ENCODE measurements at regions not wholly inside any gene's neighbourhood (a gene's known extent, or its start where the extent isn't known, plus 50 kb on each side); places are given as distances from the start of the nearest gene placed in this dataset.

DNA sequence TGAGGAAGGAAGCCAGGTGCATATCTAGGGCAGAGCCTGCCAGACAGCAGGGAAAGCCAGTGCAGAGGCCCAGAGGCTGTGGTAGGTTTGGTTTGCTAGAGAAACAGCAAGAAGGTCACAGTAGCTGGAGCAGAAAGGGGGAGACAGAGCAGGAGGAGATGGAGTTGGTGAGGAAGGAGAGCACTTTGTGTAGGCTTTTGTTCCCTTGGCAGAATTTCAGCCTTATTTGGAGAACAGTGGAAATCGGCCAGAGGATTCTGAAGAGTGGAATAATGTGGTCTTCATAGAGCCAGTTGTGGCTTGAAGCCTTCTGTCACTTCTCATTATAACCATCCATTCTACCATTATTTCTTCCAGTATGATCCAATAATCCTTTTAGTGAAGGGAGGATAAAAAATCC, 212.9 kb upstream of the FAR2 start:
- TF ChIP-seq CTBP1 (IDR thresholded peaks at IDR 0.05; ENCODE audit: borderline replicate concordance) (no peak), HDGF (IDR thresholded peaks at IDR 0.05; ENCODE audit: borderline replicate concordance) (no peak), ELF4 (IDR thresholded peaks at IDR 0.05) (no peak), SP1 (IDR thresholded peaks at IDR 0.05) (no peak), ZNF384 (IDR thresholded peaks at IDR 0.05) (no peak), SUZ12 (IDR thresholded peaks at IDR 0.05) (no peak), FOXM1 (IDR thresholded peaks at IDR 0.05; ENCODE audit: borderline replicate concordance) (no peak), TARDBP (IDR thresholded peaks at IDR 0.05) (no peak), NFRKB (IDR thresholded peaks at IDR 0.05) (no peak), FOXA1 (IDR thresholded peaks at IDR 0.05) (no peak), BHLHE40 (IDR thresholded peaks at IDR 0.05; ENCODE audit: borderline replicate concordance) (no peak), LEF1 (IDR thresholded peaks at IDR 0.05; ENCODE audit: borderline replicate concordance) (no peak)
- TF ChIP-seq, protein P1, sequence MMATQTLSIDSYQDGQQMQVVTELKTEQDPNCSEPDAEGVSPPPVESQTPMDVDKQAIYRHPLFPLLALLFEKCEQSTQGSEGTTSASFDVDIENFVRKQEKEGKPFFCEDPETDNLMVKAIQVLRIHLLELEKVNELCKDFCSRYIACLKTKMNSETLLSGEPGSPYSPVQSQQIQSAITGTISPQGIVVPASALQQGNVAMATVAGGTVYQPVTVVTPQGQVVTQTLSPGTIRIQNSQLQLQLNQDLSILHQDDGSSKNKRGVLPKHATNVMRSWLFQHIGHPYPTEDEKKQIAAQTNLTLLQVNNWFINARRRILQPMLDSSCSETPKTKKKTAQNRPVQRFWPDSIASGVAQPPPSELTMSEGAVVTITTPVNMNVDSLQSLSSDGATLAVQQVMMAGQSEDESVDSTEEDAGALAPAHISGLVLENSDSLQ (IDR thresholded peaks at IDR 0.05) = no peak
